Vagina (tissue), 2 donors: ENCODE measurements at regions not wholly inside any gene's neighbourhood (a gene's known extent, or its start where the extent isn't known, plus 50 kb on each side); places are given as distances from the start of the nearest gene placed in this dataset.

Experiments
- DNase-seq, 2 donors: peaks; one replicate each; pipeline ENCODE4 v3.0.0-alpha.2; 2017; ENCODE audit errors: extremely low spot score in 2 of 2
- H3K27ac ChIP-seq: fragments of 200-600 bp; sonication (generic); one replicate; pipeline ENCODE4 v1.5.1; 2019
- H3K27me3 ChIP-seq: fragments of 200-600 bp; sonication (generic); one replicate; pipeline ENCODE4 v1.5.1; 2019
- H3K36me3 ChIP-seq, 2 donors: fragments of 200-600 bp; sonication (generic); one replicate each; pipeline ENCODE4 v1.5.1; 2017 to 2019
- H3K4me1 ChIP-seq: fragments of 200-600 bp; sonication (generic); one replicate; pipeline ENCODE4 v1.5.1; 2019
- H3K4me3 ChIP-seq, 2 donors: fragments of 200-600 bp; sonication (generic); 1 replicate in 1 of 2; 2 replicates in 1 of 2; pipeline ENCODE4 v1.5.1; 2016 to 2019
- H3K9me3 ChIP-seq: fragments of 200-600 bp; sonication (generic); one replicate; pipeline ENCODE4 v1.5.1; 2019
- CTCF ChIP-seq, 3 experiments: fragments of 450-650 bp in 2 of 3; fragments of 200-600 bp in 1 of 3; sonication (generic) in 1 of 3; IDR thresholded peaks; one replicate each; pipeline ENCODE4 v1.5.1; 2017 to 2019; ENCODE audit warnings: antibody characterized with exemption in 3 of 3, mild to moderate bottlenecking in 2 of 3, moderate library complexity in 2 of 3
- POLR2A ChIP-seq, 2 donors: fragments of 450-650 bp; IDR thresholded peaks; one replicate each; pipeline ENCODE4 v1.6.1; 2017; ENCODE audit warnings: antibody characterized with exemption in 2 of 2, mild to moderate bottlenecking in 2 of 2, moderate library complexity in 2 of 2
- POLR2AphosphoS5 ChIP-seq, 2 donors: sonication (generic); formaldehyde crosslinking; IDR thresholded peaks; one replicate each; pipeline ENCODE4 v1.9.0; 2017; ENCODE audit warnings: antibody characterized with exemption in 2 of 2, mild to moderate bottlenecking in 2 of 2, low read depth in 1 of 2; ENCODE audit not compliant: insufficient read depth in 1 of 2
- intact Hi-C: fragments of 100-400 bp; cut with DNase I; formaldehyde crosslinking; loops from one replicate; pipeline ENCODE4 v1.15.1; 2023

GRCh38 chr6:141335477-141336273 lies 797.0 kb upstream of the GJE1 start:
- Histone ChIP-seq H3K27me3 (no peaks in the 10 kb centered on the region), H3K36me3 (no peaks in the 10 kb centered on the region), H3K27ac (no peak overlapping the region), H3K4me1 (no peaks in the 10 kb centered on the region), H3K4me3 (no peak overlapping the region), H3K9me3 (no peaks in the 10 kb centered on the region)
- no peak for TF ChIP-seq POLR2AphosphoS5 (IDR thresholded peaks at IDR 0.05; ENCODE audit: insufficient read depth in 1 of 2, low read depth in 1 of 2)
- no peak for TF ChIP-seq CTCF (IDR thresholded peaks at IDR 0.05)
- no peak for TF ChIP-seq POLR2A (IDR thresholded peaks at IDR 0.05)
- intact Hi-C loops, result no loop called here
- no peak for DNase-seq

DNA sequence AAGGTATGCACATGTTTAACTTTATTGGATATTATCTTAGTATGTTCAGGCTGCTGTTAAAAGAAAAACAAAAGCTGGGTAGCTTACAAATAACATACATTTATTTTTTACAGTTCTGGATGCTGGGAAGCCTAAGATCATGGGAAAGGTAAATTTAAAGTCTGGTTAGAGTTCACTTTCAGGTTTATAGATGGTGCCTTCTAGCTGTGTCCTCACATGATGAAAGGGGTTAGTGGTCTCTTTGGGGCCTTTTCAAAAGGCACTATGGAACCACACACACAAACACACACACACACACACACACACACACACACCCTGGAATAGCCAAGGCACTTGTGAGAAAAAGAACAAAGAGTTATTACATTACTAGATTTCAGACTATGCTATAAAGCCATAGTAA lies 805.8 kb upstream of the GJE1 start:
- DNase-seq, result no peak
- intact Hi-C loops, result no loop called here
- Histone ChIP-seq H3K4me3 (no peak overlapping the region), H3K27ac (no peak overlapping the region), H3K36me3 (no peaks in the 10 kb centered on the region), H3K4me1 (no peaks in the 10 kb centered on the region), H3K27me3 (no peaks in the 10 kb centered on the region), H3K9me3 (no peaks in the 10 kb centered on the region)
- no peak for TF ChIP-seq POLR2AphosphoS5 (IDR thresholded peaks at IDR 0.05; ENCODE audit: insufficient read depth in 1 of 2, low read depth in 1 of 2)
- no peak for TF ChIP-seq POLR2A (IDR thresholded peaks at IDR 0.05)
- TF ChIP-seq CTCF (IDR thresholded peaks at IDR 0.05), result no peak

- H3K4me3 ChIP-seq, result no peak overlapping the region
- H3K27ac ChIP-seq, result no peak overlapping the region
- no peaks in the 10 kb centered on the region for H3K9me3 ChIP-seq
- TF ChIP-seq POLR2AphosphoS5 (IDR thresholded peaks at IDR 0.05; ENCODE audit: insufficient read depth in 1 of 2, low read depth in 1 of 2) (no peak), CTCF (IDR thresholded peaks at IDR 0.05) (no peak), POLR2A (IDR thresholded peaks at IDR 0.05) (no peak)
- H3K36me3 ChIP-seq, result no peaks in the 10 kb centered on the region
- intact Hi-C loops, result no loop called here
- no peaks in the 10 kb centered on the region for H3K4me1 ChIP-seq
- DNase-seq, result no peak
- no peaks in the 10 kb centered on the region for H3K27me3 ChIP-seq
These were observed 806.3 kb upstream of the GJE1 start for GRCh38 chr6:141326426-141326825.

- no peak overlapping the region for H3K4me3 ChIP-seq
- no peaks in the 10 kb centered on the region for H3K9me3 ChIP-seq
- no peak for TF ChIP-seq CTCF (IDR thresholded peaks at IDR 0.05)
- TF ChIP-seq POLR2AphosphoS5 (IDR thresholded peaks at IDR 0.05; ENCODE audit: insufficient read depth in 1 of 2, low read depth in 1 of 2), result no peak
- TF ChIP-seq POLR2A (IDR thresholded peaks at IDR 0.05), result no peak
- DNase-seq, result no peak
- H3K27me3 ChIP-seq, result no peaks in the 10 kb centered on the region
- no peaks in the 10 kb centered on the region for H3K4me1 ChIP-seq
- no peak overlapping the region for H3K27ac ChIP-seq
- no peaks in the 10 kb centered on the region for H3K36me3 ChIP-seq
- intact Hi-C loops, result no loop called here
These were observed 811.0 kb upstream of the GJE1 start for GRCh38 chr6:141321493-141322347.
